ENCODE measurements at regions not wholly inside any gene's neighbourhood (a gene's known extent, or its start where the extent isn't known, plus 50 kb on each side); places are given as distances from the start of the nearest gene placed in this dataset.

- H3K79me2 ChIP-seq (ENCODE audit: insufficient read depth, low read length), result no peaks in the 10 kb centered on the region
- no peak for TF ChIP-seq EZH2phosphoT487 (IDR thresholded peaks at IDR 0.05; ENCODE audit: borderline replicate concordance)
- TF ChIP-seq CTCF (conservative IDR thresholded peaks at IDR 0.05; ENCODE audit: low read length), result no peak
- no peak overlapping the region for H3K4me3 ChIP-seq (ENCODE audit: low read length, poor library complexity, severe bottlenecking)
- no peaks in the 10 kb centered on the region for H3K9me2 ChIP-seq (replicated peaks; ENCODE audit: low read depth, low read length)
- H3K4me2 ChIP-seq (ENCODE audit: low read depth, low read length, poor library complexity, severe bottlenecking), result no peak overlapping the region
- no peak overlapping the region for H2AFZ ChIP-seq (ENCODE audit: low read length)
- no peaks in the 10 kb centered on the region for H3K27me3 ChIP-seq (ENCODE audit: insufficient read depth, low read length, poor library complexity, severe bottlenecking)
- H3K9me3 ChIP-seq (ENCODE audit: insufficient read depth, low read depth, low read length), result peaks cover 6% of the 10 kb centered on the region; the same call in 1 of the 2 replicates
- no peak overlapping the region for H3K9ac ChIP-seq (ENCODE audit: low read depth, low read length, poor library complexity, severe bottlenecking)
- no peaks in the 10 kb centered on the region for H3F3A ChIP-seq (ENCODE audit: low read depth)
- H4K20me1 ChIP-seq (ENCODE audit: insufficient read depth, low read length, poor library complexity, severe bottlenecking), result no peaks in the 10 kb centered on the region
- H3K36me3 ChIP-seq (ENCODE audit: insufficient read depth, low read length), result no peaks in the 10 kb centered on the region
- H3K4me1 ChIP-seq (ENCODE audit: insufficient read depth, low read length, poor library complexity, severe bottlenecking), result no peaks in the 10 kb centered on the region
These were observed 120.1 kb upstream of the CAMK1G start for GRCh38 chr1:209463441-209463840.

GRCh38 chr1:209473025-209473424 is 110.5 kb upstream of the CAMK1G start:
- no peaks in the 10 kb centered on the region for H4K20me1 ChIP-seq (ENCODE audit: insufficient read depth, low read length, poor library complexity, severe bottlenecking)
- H3K9ac ChIP-seq (ENCODE audit: low read depth, low read length, poor library complexity, severe bottlenecking), result no peak overlapping the region
- no peaks in the 10 kb centered on the region for H3K9me3 ChIP-seq (ENCODE audit: insufficient read depth, low read depth, low read length)
- H3K4me1 ChIP-seq (ENCODE audit: insufficient read depth, low read length, poor library complexity, severe bottlenecking), result no peaks in the 10 kb centered on the region
- H3K79me2 ChIP-seq (ENCODE audit: insufficient read depth, low read length), result no peaks in the 10 kb centered on the region
- no peaks in the 10 kb centered on the region for H3F3A ChIP-seq (ENCODE audit: low read depth)
- TF ChIP-seq CTCF (conservative IDR thresholded peaks at IDR 0.05; ENCODE audit: low read length), result no peak
- TF ChIP-seq EZH2phosphoT487 (IDR thresholded peaks at IDR 0.05; ENCODE audit: borderline replicate concordance), result no peak
- H3K4me2 ChIP-seq (ENCODE audit: low read depth, low read length, poor library complexity, severe bottlenecking), result no peak overlapping the region
- no peak overlapping the region for H3K4me3 ChIP-seq (ENCODE audit: low read length, poor library complexity, severe bottlenecking)
- no peaks in the 10 kb centered on the region for H3K27me3 ChIP-seq (ENCODE audit: insufficient read depth, low read length, poor library complexity, severe bottlenecking)
- no peaks in the 10 kb centered on the region for H3K9me2 ChIP-seq (replicated peaks; ENCODE audit: low read depth, low read length)
- no peak overlapping the region for H2AFZ ChIP-seq (ENCODE audit: low read length)
- no peaks in the 10 kb centered on the region for H3K36me3 ChIP-seq (ENCODE audit: insufficient read depth, low read length)

DNA sequence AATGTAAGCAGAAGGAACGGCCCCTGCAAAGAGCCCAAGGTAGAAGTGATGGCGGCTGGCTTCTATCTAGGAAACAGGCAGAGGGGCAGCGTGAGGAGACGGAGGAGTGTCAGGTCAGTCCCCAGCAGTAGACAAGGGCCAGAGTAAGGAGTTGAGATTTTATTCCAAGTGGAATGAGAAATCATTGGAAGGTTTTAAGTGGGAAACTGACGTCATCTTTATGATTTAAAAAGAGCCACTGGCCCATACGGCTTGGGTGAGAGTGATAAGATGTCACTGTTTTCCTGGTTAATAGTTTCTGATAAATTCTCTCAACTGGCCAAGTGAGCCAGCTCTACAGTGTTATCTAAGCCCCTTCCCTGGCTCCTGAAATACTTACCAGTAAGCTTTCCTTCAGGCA is 103.2 kb upstream of the CAMK1G start:
- Histone ChIP-seq H2AFZ (ENCODE audit: low read length) (no peak overlapping the region), H4K20me1 (ENCODE audit: insufficient read depth, low read length, poor library complexity, severe bottlenecking) (no peaks in the 10 kb centered on the region), H3K4me3 (ENCODE audit: low read length, poor library complexity, severe bottlenecking) (no peak overlapping the region), H3F3A (ENCODE audit: low read depth) (no peaks in the 10 kb centered on the region), H3K9ac (ENCODE audit: low read depth, low read length, poor library complexity, severe bottlenecking) (no peak overlapping the region), H3K9me2 (replicated peaks; ENCODE audit: low read depth, low read length) (no peaks in the 10 kb centered on the region), H3K27me3 (ENCODE audit: insufficient read depth, low read length, poor library complexity, severe bottlenecking) (no peaks in the 10 kb centered on the region), H3K4me1 (ENCODE audit: insufficient read depth, low read length, poor library complexity, severe bottlenecking) (no peaks in the 10 kb centered on the region), H3K36me3 (ENCODE audit: insufficient read depth, low read length) (no peaks in the 10 kb centered on the region), H3K9me3 (ENCODE audit: insufficient read depth, low read depth, low read length) (no peaks in the 10 kb centered on the region), H3K79me2 (ENCODE audit: insufficient read depth, low read length) (no peaks in the 10 kb centered on the region), H3K4me2 (ENCODE audit: low read depth, low read length, poor library complexity, severe bottlenecking) (no peak overlapping the region)
- no peak for TF ChIP-seq EZH2phosphoT487 (IDR thresholded peaks at IDR 0.05; ENCODE audit: borderline replicate concordance)
- TF ChIP-seq CTCF (conservative IDR thresholded peaks at IDR 0.05; ENCODE audit: low read length), result no peak

Measured in Loucy (cell line).